SK-N-SH (cell line): ENCODE measurements at regions not wholly inside any gene's neighbourhood (a gene's known extent, or its start where the extent isn't known, plus 50 kb on each side); places are given as distances from the start of the nearest gene placed in this dataset.

Experiments
- CTCF ChIA-PET: fragments of 300-600, 350-600 bp; formaldehyde crosslinking; extraction: SDS; loops from one replicate; lab custom pipeline; 2021; lab: Yijun Ruan, JAX
- POLR2A ChIA-PET: fragments of 350-600 bp; sonication (Branson Sonifier 250); formaldehyde crosslinking; extraction: SDS; loops from one replicate; lab custom pipeline; 2020; ENCODE audit warnings: antibody characterized with exemption, inconsistent platforms; lab: Yijun Ruan, JAX
- DNase-seq: peaks from one replicate; pipeline ENCODE4 v3.0.0; 2012
- H2AFZ ChIP-seq: fragments of 200-600 bp; sonication (generic); 2 replicates; pipeline ENCODE4 v1.8.1; 2016; ENCODE audit warnings: antibody characterized with exemption, mild to moderate bottlenecking, low read depth
- H3F3A ChIP-seq: fragments of 200-600 bp; sonication (generic); replicated peaks from 2 replicates; pipeline ENCODE3; 2016; ENCODE audit warnings: antibody characterized with exemption, mild to moderate bottlenecking; ENCODE audit not compliant: insufficient read depth
- H3K27ac ChIP-seq, 2 experiments: fragments of 200-500 bp in 1 of 2; fragments of 200-600 bp in 1 of 2; sonication (Bioruptor generic) in 1 of 2; sonication (generic), shearing (Covaris generic) in 1 of 2; 2 replicates each; pipeline versions ENCODE4 v1.5.1 to v1.6.1; 2014 to 2016; ENCODE audit warnings: low read depth in 2 of 2, inconsistent platforms in 1 of 2, low read length in 1 of 2, mild to moderate bottlenecking in 1 of 2, mixed read lengths in 1 of 2
- H3K27me3 ChIP-seq: fragments of 200-600 bp; sonication (generic), shearing (Covaris generic); 2 replicates; pipeline ENCODE4 v1.6.1; 2016; ENCODE audit warnings: mixed run types; ENCODE audit not compliant: insufficient read depth
- H3K36me3 ChIP-seq, 2 experiments: fragments of 200-500 bp in 1 of 2; fragments of 200-600 bp in 1 of 2; sonication (Bioruptor generic) in 1 of 2; sonication (generic) in 1 of 2; replicated peaks in 1 of 2; 2 replicates each; pipeline versions ENCODE3 to v1.5.1; 2014 to 2016; ENCODE audit warnings: low read length in 1 of 2, mild to moderate bottlenecking in 1 of 2; ENCODE audit not compliant: insufficient read depth in 2 of 2, control insufficient read depth in 1 of 2
- H3K4me1 ChIP-seq, 2 experiments: fragments of 200-500 bp in 1 of 2; fragments of 200-600 bp in 1 of 2; sonication (Bioruptor generic) in 1 of 2; sonication (generic), shearing (Covaris generic) in 1 of 2; 2 replicates each; pipeline versions ENCODE4 v1.5.1 to v1.6.1; 2014 to 2016; ENCODE audit warnings: low read depth in 1 of 2, low read length in 1 of 2, mixed run types in 1 of 2; ENCODE audit not compliant: insufficient read depth in 2 of 2, control insufficient read depth in 1 of 2
- H3K4me2 ChIP-seq: fragments of 200-600 bp; sonication (generic), shearing (Covaris generic); 2 replicates; pipeline ENCODE4 v1.6.1; 2017; ENCODE audit warnings: mixed run types
- H3K4me3 ChIP-seq, 2 experiments: fragments of 200-500 bp in 1 of 2; fragments of 200-600 bp in 1 of 2; sonication (Bioruptor generic) in 1 of 2; sonication (generic), shearing (Covaris generic) in 1 of 2; 2 replicates each; pipeline versions ENCODE4 v1.5.1 to v1.8.1; 2014 to 2016; ENCODE audit warnings: low read depth in 2 of 2, inconsistent platforms in 1 of 2, low read length in 1 of 2, mild to moderate bottlenecking in 1 of 2, mixed read lengths in 1 of 2, moderate library complexity in 1 of 2
- H3K79me2 ChIP-seq: fragments of 200-600 bp; sonication (generic); 2 replicates; pipeline ENCODE4 v1.8.1; 2017; ENCODE audit warnings: mild to moderate bottlenecking; ENCODE audit not compliant: insufficient read depth
- H3K9ac ChIP-seq: fragments of 200-600 bp; sonication (generic); 2 replicates; pipeline ENCODE4 v1.6.1; 2017; ENCODE audit warnings: mixed run types
- H3K9me2 ChIP-seq: fragments of 200-600 bp; sonication (generic); 2 replicates; pipeline ENCODE4 v1.6.1; 2017; ENCODE audit warnings: mixed run types
- H3K9me3 ChIP-seq: fragments of 200-600 bp; sonication (generic); 2 replicates; pipeline ENCODE4 v1.6.1; 2017; ENCODE audit warnings: mixed run types, mild to moderate bottlenecking, moderate library complexity
- H4K20me1 ChIP-seq: fragments of 200-600 bp; sonication (generic); 2 replicates; pipeline ENCODE4 v1.6.1; 2017; ENCODE audit warnings: mild to moderate bottlenecking, mixed run types; ENCODE audit not compliant: insufficient read depth
- CHD2 ChIP-seq: fragments of 150-350 bp; IDR thresholded peaks from 2 replicates; pipeline ENCODE4 v1.6.1; 2018; ENCODE audit warnings: low read length; ENCODE audit not compliant: partially characterized antibody
- CTCF ChIP-seq: fragments of 200-600 bp; sonication (generic); IDR thresholded peaks from 2 replicates; pipeline ENCODE4 v1.6.1; 2017; ENCODE audit warnings: antibody characterized with exemption, mild to moderate bottlenecking, moderate library complexity
- ELF1 ChIP-seq: IDR thresholded peaks from 2 replicates; pipeline ENCODE4 v1.4.0; 2012
- EZH2phosphoT487 ChIP-seq: fragments of 200-600 bp; sonication (generic); IDR thresholded peaks from 2 replicates; pipeline ENCODE4 v1.6.1; 2017; ENCODE audit warnings: low read depth, mixed run types, mild to moderate bottlenecking, antibody characterized with exemption, moderate library complexity, borderline replicate concordance
- FOXJ3 ChIP-seq: sonication (generic); formaldehyde crosslinking; IDR thresholded peaks from 2 replicates; pipeline ENCODE4 v1.5.1; 2020; ENCODE audit warnings: mild to moderate bottlenecking, missing genetic modification reagents
- GABPA ChIP-seq: IDR thresholded peaks from 2 replicates; pipeline ENCODE4 v1.4.0; 2012; ENCODE audit warnings: low read depth, mild to moderate bottlenecking
- GATA2 ChIP-seq: sonication (generic); formaldehyde crosslinking; IDR thresholded peaks from 2 replicates; pipeline ENCODE4 v1.5.0; 2020; ENCODE audit warnings: mild to moderate bottlenecking, missing genetic modification reagents
- IRF3 ChIP-seq: fragments of 150-350 bp; IDR thresholded peaks from 2 replicates; pipeline ENCODE4 v1.6.1; 2016; ENCODE audit warnings: mild to moderate bottlenecking, low read depth, low read length
- JUND ChIP-seq: IDR thresholded peaks from 2 replicates; pipeline ENCODE4 v1.4.0; 2012
- MEF2A ChIP-seq: IDR thresholded peaks from 2 replicates; pipeline ENCODE4 v1.4.0; 2012; ENCODE audit warnings: low read depth, borderline replicate concordance
- MXI1 ChIP-seq: IDR thresholded peaks from 2 replicates; pipeline ENCODE4 v1.6.1; 2012; ENCODE audit warnings: mild to moderate bottlenecking, low read depth, low read length, improper control_type of control experiment
- NFIC ChIP-seq: IDR thresholded peaks from 2 replicates; pipeline ENCODE4 v1.4.0; 2012; ENCODE audit warnings: borderline replicate concordance
- NRF1 ChIP-seq: IDR thresholded peaks from 2 replicates; pipeline ENCODE4 v1.6.1; 2012; ENCODE audit warnings: low read depth, mild to moderate bottlenecking, low read length
- POLR2AphosphoS5 ChIP-seq: IDR thresholded peaks from 2 replicates; pipeline ENCODE4 v1.6.1; 2012; ENCODE audit warnings: low read depth, low read length
- RAD21 ChIP-seq: IDR thresholded peaks from 2 replicates; pipeline ENCODE4 v1.6.1; 2012; ENCODE audit warnings: mild to moderate bottlenecking, low read length
- RCOR1 ChIP-seq: fragments of 150-350 bp; IDR thresholded peaks from 2 replicates; pipeline ENCODE4 v1.6.1; 2017; ENCODE audit warnings: antibody characterized with exemption, low read length
- SMC3 ChIP-seq: IDR thresholded peaks from 2 replicates; pipeline ENCODE4 v1.6.1; 2012; ENCODE audit warnings: low read depth, low read length, improper control_type of control experiment
- TEAD4 ChIP-seq: IDR thresholded peaks from 2 replicates; pipeline ENCODE4 v1.4.0; 2012; ENCODE audit warnings: mild to moderate bottlenecking, borderline replicate concordance; ENCODE audit not compliant: insufficient read depth
- USF2 ChIP-seq: fragments of 150-350 bp; IDR thresholded peaks from 2 replicates; pipeline ENCODE4 v1.6.1; 2017; ENCODE audit warnings: antibody characterized with exemption, low read length, low read depth, borderline replicate concordance
- WGBS: methylation state at CpG from one replicate; pipeline ENCODE4 v1.1.6; 2017; ENCODE audit warnings: low lambda C conversion rate; 5-methylcytosine and 5-hydroxymethylcytosine counted together

GRCh38 chr2:173793709-173794565, 171.2 kb downstream of the SP3 start:
- Histone ChIP-seq H2AFZ (no peak overlapping the region), H3K27me3 (peaks cover 8% of the 10 kb centered on the region; the same call in 1 of the 2 replicates), H3K4me3 (no peak overlapping the region), H3K4me2 (no peak overlapping the region), H4K20me1 (no peaks in the 10 kb centered on the region), H3K36me3 (no peaks in the 10 kb centered on the region), H3K4me1 (peaks cover 0 to 6% of the 10 kb centered on the region in 2 experiments; a peak in 1 of 4 replicates), H3K79me2 (no peaks in the 10 kb centered on the region), H3K9me2 (no peaks in the 10 kb centered on the region), H3K9ac (no peak overlapping the region), H3F3A (no peaks in the 10 kb centered on the region), H3K9me3 (no peaks in the 10 kb centered on the region), H3K27ac (no peak overlapping the region)
- DNase-seq = peak; percentile 26
- CTCF ChIA-PET = no interaction called here
- TF ChIP-seq CHD2 (peak; percentile 15), GATA2 (CRISPR knock-in tag) (peak; percentile 91), CTCF (no peak), NFIC (no peak), RCOR1 (peak; percentile 62; the same call in 1 of the 2 replicates)
- POLR2A ChIA-PET = interaction anchor here (0.6 kb wide), 1 partner anchor 19 kb away, joined by 4 read pairs; no protein-coding TSS in a partner anchor
- 29% methylated on average over 12 of the region's 12 CpGs for WGBS

GRCh38 chr2:173797586-173798263, 167.4 kb downstream of the SP3 start:
- H4K20me1 ChIP-seq = no peaks in the 10 kb centered on the region
- no peaks in the 10 kb centered on the region for H3F3A ChIP-seq
- no peaks in the 10 kb centered on the region for H3K79me2 ChIP-seq
- no peak overlapping the region for H3K9ac ChIP-seq
- H3K36me3 ChIP-seq = no peaks in the 10 kb centered on the region
- H3K4me2 ChIP-seq = no peak overlapping the region
- peaks cover 8% of the 10 kb centered on the region; the same call in 1 of the 2 replicates for H3K27me3 ChIP-seq
- H2AFZ ChIP-seq = no peak overlapping the region
- no peaks in the 10 kb centered on the region for H3K9me3 ChIP-seq
- ChIA-PET POLR2A (no interaction called here), CTCF (no interaction called here)
- H3K4me1 ChIP-seq = peaks cover 0 to 3% of the 10 kb centered on the region in 2 experiments; a peak in 1 of 4 replicates
- no peak overlapping the region for H3K27ac ChIP-seq
- 82% methylated on average over 4 of the region's 4 CpGs for WGBS
- H3K4me3 ChIP-seq = no peak overlapping the region
- H3K9me2 ChIP-seq = no peaks in the 10 kb centered on the region
- no peak for DNase-seq
- TF ChIP-seq CTCF = no peak
- no peak for TF ChIP-seq JUND
- TF ChIP-seq RAD21 = no peak
- no peak for TF ChIP-seq NRF1
- no peak for TF ChIP-seq MEF2A
- TF ChIP-seq IRF3 = no peak
- no peak for TF ChIP-seq MXI1
- no peak for TF ChIP-seq SMC3
- TF ChIP-seq POLR2AphosphoS5 = no peak
- TF ChIP-seq EZH2phosphoT487 = no peak
- no peak for TF ChIP-seq NFIC
- TF ChIP-seq CHD2 = no peak
- no peak for TF ChIP-seq ELF1
- no peak for TF ChIP-seq GABPA
- no peak for TF ChIP-seq FOXJ3
- no peak for TF ChIP-seq USF2
- TF ChIP-seq RCOR1 = no peak
- TF ChIP-seq TEAD4 = no peak
